ENCODE measurements at regions not wholly inside any gene's neighbourhood (a gene's known extent, or its start where the extent isn't known, plus 50 kb on each side); places are given as distances from the start of the nearest gene placed in this dataset.

DNA sequence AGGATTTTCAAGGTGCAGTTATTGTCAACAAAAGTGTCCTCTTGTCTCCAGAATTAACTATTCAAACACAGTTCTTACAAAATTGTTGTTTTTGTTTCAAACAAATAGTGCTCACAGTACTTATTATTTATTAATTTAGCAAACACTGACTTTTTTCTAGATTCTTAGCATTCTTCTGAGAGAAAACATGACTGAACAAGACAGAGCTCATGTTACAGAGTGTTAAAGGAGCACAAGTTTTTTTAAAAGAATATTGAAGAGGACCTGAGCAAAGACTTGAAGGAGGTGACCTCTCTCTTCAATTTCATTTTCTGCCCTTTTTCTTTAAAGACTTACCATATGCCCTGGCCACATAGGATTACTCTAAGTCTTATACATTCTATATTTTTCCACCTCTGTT, 2220.3 kb upstream of the AGA start:
- TF ChIP-seq ZNF274 (IDR thresholded peaks at IDR 0.05; ENCODE audit: low read depth, low read length): no peak
- TF ChIP-seq, protein P1, sequence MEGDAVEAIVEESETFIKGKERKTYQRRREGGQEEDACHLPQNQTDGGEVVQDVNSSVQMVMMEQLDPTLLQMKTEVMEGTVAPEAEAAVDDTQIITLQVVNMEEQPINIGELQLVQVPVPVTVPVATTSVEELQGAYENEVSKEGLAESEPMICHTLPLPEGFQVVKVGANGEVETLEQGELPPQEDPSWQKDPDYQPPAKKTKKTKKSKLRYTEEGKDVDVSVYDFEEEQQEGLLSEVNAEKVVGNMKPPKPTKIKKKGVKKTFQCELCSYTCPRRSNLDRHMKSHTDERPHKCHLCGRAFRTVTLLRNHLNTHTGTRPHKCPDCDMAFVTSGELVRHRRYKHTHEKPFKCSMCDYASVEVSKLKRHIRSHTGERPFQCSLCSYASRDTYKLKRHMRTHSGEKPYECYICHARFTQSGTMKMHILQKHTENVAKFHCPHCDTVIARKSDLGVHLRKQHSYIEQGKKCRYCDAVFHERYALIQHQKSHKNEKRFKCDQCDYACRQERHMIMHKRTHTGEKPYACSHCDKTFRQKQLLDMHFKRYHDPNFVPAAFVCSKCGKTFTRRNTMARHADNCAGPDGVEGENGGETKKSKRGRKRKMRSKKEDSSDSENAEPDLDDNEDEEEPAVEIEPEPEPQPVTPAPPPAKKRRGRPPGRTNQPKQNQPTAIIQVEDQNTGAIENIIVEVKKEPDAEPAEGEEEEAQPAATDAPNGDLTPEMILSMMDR (IDR thresholded peaks at IDR 0.05 in 2 of 3, conservative IDR thresholded peaks at IDR 0.05 in 1 of 3; ENCODE audit: borderline replicate concordance in 1 of 3, insufficient read depth in 1 of 3, low read depth in 2 of 3, low read length in 2 of 3): no peak
- TF ChIP-seq EZH2 (IDR thresholded peaks at IDR 0.05): no peak
- no peak for TF ChIP-seq YY1 (IDR thresholded peaks at IDR 0.05; ENCODE audit: extremely low read depth, insufficient replicate concordance, low read depth, low read length)
- TF ChIP-seq POLR2A (IDR thresholded peaks at IDR 0.05; ENCODE audit: borderline replicate concordance, extremely low read depth, insufficient read depth, insufficient read length): no peak
- TF ChIP-seq, protein P2, sequence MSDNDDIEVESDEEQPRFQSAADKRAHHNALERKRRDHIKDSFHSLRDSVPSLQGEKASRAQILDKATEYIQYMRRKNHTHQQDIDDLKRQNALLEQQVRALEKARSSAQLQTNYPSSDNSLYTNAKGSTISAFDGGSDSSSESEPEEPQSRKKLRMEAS (IDR thresholded peaks at IDR 0.05): no peak
- TF ChIP-seq RAD21 (IDR thresholded peaks at IDR 0.05; ENCODE audit: low read depth): no peak

All from HCT116 (cell line).